T-helper 1 cell treated with Interleukin-12 subunit alpha and Interleukin-12 subunit beta and Interleukin-4 antibody, amounts not matched to agents 30 ng/mL and 1 ng/mL, for 36 hours (primary cell): ENCODE measurements at regions not wholly inside any gene's neighbourhood (a gene's known extent, or its start where the extent isn't known, plus 50 kb on each side); places are given as distances from the start of the nearest gene placed in this dataset.

Experiments used
- intact Hi-C: fragments of 100-400 bp; cut with micrococcal nuclease; formaldehyde crosslinking; loops from one replicate; pipeline ENCODE4 v1.15.1; 2024

DNA sequence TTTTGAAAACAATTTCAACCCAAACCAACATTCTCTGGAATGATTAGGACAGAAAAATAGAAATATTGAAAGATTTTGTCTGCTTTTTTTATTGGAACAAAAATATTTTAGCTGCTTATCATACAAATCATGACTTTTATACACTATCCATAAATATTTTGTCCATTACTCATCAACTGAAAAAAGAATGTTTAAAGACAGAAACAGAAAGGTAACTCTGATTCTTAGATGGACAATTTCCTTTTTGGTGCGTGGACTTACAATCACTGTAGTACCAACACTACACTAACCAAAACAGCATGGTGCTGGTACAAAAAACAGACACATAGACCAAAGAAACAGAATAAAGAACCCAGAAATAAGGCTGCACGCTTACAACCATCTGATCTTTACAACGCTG is 582.8 kb upstream of the CCDC54 start:
- intact Hi-C loops = no loop called here

DNA sequence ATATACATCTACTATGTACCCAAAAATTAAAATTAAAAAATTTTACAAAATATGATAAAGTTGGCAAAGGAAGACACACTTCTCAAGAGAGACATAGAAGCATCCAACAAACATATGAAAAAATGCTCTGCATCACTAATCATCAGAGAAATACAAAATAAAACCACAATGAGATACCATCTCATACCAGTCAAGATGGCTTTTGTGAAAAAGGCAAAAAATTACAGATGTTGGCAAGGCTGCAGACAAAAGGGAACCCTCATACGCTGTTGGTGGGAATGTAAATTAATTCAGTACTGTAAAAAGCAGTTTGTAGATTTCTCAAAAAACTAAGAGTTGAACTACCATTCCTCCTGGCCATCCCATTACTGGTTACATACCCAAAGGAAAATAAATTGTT is 581.7 kb upstream of the CCDC54 start:
- intact Hi-C loops = no loop called here

DNA sequence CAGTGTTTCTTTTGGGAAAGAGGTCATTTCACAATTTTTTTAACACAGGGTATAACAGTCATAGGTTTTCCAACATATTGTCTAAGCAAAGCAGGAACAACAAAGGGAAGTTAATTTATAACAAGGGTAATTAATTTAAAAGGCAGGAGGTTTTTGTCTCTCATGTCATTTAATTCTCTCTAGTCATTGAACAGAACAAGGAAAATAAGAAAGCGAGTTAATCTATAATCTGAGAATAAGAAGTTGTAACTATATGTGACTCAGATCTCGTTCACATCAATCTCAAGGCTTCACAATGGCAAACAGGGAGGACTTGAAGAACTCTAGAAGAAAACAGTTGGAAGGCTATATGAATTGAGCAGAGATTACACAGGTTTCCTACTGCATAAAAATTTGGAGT is 579.8 kb upstream of the CCDC54 start:
- intact Hi-C loops = no loop called here

DNA sequence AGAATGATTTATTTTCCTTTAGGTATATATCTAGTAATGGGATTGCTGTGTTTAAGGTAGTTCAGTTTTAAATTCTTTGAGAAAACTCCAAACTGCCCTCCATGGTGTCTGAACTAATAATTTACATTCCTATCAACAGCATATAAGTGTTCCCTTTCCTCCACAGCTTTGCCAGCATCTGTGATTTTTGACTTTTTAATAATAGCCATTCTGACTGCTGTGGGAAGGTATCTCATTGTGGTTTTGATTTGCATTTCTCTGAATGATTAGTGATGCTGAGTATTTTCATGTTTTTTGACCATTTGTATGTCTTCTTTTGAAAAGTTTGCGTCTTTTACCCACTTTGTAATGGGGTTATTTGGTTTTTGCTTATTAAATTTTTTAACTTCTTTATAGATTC is 571.6 kb upstream of the CCDC54 start:
- intact Hi-C loops = no loop called here

DNA sequence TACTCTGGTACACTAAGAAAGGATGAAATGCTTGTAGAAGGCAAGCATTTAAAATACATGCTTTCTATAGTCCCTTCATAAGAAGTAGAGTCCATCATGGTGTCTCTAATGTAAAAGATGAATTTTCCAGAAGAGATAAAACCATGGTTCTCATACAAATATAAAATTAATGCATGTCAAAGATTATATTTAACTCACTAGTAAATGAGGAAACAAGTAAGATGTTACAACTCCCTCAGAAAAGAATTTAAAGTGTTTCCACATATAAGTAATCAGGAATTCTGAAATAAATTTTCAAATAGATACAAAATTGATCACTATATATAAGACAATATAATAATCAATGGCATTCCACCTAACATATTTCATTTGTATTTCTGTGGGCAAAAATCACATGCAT is 570.3 kb upstream of the CCDC54 start:
- intact Hi-C loops = no loop called here

DNA sequence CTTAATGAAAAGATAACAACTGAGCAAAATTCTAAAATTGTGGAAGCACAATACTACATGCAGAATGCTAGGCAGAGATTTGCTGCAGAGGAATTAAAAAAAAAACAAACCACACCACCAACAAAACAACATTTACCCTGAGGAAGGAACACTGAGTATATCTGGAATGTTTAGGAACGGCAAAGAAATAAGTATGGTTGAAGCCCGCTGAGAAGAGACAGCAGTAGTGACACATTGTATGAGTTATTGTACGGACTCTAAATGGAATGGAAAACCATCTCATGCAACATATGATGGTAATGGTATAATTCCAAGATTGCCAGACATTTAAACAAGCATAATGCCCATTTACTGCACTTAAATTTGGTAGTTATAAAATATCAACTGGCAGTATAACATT is 568.2 kb upstream of the CCDC54 start:
- intact Hi-C loops = no loop called here

DNA sequence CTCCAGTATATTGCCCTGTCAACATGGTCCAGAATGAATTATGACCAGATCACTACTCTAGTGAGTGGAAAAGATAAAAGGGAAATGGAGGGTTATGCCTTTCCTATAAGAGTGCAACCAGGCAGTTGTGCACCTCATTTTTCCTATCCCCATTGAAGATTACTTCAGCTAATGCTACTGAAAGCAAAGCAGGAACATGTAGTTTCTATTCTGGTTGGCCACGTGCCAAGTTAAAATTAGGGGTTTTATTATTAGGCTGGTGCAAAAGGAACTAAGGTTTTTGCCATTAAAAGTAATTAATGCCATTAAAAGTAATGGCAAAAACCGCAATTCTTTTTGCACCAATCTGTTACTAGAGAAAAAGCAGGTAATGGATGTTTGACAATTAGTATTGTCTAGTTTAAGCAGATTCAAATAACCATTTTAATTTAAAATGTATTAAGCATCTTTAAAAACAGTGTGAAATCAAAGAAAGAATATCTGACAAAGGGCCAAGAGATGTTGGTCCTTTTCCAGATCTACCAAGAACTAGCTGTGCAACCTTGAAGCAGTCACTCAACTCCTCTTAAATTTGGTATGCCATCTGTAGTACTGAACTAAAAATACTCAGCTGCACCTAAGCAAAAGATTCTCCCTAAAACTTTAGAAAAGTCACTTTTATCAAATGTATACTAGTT is 567.5 kb upstream of the CCDC54 start:
- intact Hi-C loops = no loop called here

DNA sequence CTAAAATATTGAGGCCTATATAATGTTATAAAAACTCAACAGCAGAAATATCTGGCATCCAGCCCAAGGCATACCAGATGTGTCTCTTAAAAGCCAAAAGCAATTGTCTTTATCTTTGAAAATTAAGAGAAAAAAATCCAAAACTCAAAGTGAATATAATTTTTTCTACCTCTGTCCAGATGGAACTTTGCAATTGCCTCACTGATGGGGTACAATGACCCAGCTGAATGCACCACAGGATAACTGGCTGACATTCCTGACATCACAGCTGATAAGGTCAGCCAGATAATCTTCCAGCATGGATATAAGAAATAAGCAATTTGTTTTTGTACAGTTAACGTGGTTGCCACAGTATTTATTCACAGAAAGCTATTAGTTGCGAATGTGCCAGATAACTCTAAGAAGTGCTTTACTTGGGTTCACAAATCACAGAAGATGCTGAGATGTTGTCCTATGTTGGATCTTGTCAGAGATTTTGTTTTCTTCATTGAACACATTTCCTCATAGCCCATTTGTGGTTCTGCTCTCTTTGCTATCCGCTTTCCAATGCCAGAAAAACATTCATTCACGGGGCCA is 566.9 kb upstream of the CCDC54 start:
- intact Hi-C loops = no loop called here

DNA sequence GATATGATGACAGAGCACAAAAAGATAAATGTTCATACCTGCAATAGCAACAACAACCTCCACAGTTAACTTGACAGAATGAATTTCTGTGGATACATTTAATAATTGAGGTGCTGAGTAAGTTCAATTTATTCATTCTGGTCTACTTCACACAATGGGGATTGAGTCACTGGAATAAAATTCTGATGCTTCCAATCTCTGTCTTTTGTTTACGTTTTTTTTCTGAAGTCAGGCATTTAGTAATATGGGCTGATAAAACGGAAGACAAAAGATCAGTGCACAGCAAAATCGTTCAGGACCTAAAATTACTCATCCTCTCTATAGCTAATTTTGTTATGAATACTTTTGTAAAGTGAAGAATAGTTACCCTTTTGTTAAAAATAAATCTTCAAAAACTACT is 565.9 kb upstream of the CCDC54 start:
- intact Hi-C loops = no loop called here

DNA sequence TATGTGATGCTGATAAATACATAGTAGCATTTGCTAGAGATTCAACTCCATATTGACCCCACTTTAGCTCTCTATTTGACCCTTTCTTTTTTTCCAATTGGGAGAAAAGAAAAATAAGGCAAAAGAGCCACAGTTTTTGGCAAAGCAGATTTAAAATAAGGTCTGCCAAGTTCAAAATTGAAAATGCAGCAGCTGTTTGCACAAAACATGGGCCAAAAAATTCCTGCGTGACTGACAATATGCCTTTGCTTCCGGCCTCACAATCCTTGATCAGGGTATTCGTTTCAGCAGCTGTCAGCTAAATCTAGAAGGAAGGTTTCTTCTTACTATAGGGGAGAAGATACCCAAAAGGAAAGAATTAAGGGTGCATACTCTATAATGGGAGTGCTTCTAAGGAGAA is 563.5 kb upstream of the CCDC54 start:
- intact Hi-C loops = no loop called here

DNA sequence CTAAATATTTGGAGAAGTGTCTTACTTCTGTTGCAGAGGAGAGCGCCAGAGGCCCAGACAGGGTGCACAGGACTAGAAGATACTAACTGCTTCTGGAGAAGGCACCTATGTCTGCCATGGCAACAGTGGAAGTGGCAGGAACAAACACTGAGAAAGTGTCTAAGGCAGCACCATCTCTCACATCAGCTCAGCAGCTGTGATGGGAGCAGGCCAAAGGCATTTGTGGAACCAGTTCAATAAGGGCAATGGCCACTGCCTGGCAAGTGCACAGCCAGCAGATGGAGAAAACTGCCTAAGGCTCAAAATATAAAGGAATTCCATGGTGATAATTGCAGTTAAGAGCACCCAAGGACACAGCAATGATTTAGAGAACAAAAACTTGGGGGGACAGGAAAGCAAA is 563.0 kb upstream of the CCDC54 start:
- intact Hi-C loops = no loop called here

DNA sequence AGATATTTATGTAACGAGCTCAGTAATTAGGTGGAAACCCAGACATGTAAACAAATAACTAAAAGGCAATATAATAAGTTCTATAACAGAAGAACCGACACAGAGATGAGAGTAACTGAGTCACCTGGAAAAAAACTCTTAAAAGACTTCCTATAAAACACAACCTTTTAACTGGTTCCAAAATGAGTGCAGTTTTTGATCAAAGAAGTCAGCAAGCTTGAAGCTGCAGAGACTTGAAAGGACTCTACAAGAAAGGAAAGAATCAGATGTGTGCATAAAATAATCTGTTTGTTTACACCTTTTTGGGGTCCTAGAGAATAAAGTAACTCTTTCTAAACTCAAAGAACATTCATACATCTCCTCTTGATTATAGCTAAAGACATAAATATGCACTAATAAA is 560.4 kb upstream of the CCDC54 start:
- intact Hi-C loops = no loop called here

DNA sequence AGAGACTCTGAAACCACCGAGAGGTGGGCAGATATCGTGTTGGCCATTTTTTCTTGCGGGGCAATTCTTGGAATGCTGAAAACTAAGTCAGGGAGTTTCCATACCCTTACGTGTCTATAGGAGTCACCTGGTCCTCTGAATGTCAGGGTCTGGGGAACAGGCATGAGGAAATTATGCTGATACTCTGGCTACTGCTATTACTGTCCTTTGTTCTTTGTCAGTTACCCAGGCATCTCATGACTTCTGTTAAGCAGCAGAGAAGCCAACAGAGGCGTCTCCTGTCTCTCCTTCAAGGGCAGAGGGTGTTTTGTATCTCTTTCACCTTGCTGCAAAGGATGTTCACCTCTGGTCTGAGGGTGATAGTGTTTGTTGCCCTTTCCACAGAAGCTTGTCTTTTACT is 559.5 kb upstream of the CCDC54 start:
- intact Hi-C loops = no loop called here

DNA sequence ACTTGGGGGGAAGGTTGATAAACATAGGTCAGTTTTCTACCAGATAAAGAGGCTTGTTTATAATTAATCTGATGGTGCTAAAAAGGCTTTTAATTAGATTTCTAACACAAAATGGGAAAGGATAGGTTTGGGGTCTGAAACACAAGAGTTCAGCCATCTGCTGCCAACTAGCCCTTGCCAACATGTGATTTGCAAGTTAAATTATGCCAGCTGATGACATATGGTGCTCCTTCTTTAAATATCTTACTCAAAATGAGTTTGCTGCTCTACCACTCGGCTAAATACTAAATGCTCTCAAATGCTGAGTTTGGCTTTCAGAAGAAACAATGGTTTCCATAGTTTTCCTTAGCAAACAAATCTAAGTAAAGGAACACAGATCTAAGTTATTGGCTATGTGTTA is 557.8 kb upstream of the CCDC54 start:
- intact Hi-C loops = no loop called here

DNA sequence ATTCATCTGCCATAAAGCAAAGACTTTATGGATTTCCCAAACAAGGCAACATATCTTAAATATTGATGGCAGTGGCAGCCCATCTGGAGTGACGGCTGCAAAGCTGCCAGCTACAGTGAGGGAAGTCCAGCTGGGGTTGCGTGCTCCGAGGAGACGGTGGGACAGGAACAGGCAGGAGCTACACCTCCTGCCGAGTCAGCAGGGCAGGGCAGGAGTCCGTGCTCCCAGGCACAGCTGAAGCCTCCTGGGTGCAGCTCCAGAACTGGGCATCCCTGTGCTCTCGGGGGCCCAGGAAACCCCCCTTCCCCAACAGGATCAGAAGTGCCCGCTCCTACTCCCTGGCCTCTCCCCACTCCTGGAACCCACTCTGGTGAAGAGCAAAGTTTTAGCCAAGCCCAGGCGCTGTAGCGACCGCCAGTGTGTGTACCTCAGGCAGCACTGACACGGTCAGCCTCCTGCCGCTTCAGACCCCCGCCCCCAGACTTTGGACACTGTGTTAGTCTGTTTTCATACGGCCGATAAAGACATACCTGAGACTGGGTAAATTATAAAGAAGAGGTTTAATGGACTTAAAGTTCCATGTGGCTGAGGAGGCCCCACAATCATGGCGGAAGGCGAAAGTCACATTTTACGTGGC is 556.4 kb upstream of the CCDC54 start:
- intact Hi-C loops = no loop called here

DNA sequence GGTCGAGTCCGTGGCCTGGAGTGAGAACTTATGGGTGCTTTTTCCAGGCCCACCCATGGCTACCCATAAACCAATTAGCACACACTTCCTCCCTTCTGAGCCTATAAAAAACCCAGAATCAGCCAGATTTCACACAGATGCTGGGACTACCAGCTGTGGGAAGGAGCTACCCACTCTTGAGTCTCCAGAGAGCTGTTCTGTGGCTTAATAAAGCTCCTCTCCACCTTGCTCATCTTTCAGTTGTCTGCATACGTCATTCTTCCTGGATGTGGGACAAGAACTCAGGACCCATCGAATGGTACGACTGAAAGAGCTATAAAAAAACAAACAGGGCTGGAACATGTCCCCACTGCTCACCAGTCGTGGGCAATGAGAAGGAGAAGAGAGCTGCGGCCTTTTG is 555.4 kb upstream of the CCDC54 start:
- intact Hi-C loops = no loop called here

DNA sequence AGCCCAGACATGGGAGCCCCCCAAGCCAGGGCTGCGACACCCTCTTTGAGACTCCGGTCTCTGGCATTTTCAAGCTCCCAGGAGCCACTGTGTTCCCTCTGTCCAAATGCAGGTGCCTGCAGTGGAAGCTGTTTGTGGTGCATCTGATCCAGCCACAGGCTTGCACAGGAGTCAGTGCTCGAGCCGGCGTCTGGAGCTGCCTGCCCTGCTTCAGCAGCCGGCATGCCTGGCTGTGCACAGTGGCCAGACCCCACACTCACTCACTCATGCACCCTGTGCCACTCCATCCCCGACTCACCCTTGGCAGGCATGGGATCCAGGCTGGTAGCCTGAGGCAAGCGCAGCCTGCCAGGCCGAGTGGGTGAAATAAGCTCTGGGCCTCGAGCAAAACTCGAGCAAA is 555.0 kb upstream of the CCDC54 start:
- intact Hi-C loops = no loop called here

DNA sequence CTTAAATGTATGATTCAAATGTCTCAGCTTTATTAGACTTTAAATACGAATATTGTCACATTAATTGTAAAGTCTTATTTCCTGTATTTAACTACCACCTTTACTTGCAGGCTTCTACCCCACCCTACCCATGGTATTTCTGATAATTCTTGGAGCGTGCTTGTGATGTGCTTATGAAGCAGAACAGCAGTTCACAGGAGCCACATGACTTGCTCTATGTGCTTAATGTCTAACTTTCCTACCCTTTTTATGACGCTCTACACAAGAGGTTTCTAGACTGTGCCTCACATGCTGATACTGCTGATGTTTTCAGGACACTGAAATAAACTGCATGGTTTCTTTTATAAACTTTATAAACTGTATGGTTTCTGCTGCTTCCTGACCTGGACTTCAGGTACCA is 553.5 kb upstream of the CCDC54 start:
- intact Hi-C loops = loop anchor here (1.0 kb wide), 1 partner anchor 241 kb away; no protein-coding TSS in a partner anchor

DNA sequence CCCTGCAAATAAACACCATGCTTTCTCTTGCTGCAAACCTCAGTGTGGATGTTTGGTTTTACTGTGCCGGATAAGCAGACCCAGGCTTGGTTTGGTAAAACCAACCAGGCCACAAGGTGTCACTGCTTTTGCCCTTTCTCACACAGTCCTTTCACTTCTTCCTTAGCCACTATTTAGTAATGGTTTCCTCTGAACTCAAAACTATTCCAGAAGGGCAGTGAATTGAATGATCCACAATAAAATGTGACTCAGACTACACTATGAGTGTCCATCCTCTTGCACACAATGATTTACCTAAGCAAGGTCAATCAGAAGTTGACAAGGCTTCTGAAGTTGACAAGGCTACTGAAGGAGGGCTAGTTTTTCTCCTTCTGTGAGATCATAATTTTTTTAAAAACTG is 552.4 kb upstream of the CCDC54 start:
- intact Hi-C loops = loop anchor here (1.0 kb wide), 1 partner anchor 239 kb away; no protein-coding TSS in a partner anchor

DNA sequence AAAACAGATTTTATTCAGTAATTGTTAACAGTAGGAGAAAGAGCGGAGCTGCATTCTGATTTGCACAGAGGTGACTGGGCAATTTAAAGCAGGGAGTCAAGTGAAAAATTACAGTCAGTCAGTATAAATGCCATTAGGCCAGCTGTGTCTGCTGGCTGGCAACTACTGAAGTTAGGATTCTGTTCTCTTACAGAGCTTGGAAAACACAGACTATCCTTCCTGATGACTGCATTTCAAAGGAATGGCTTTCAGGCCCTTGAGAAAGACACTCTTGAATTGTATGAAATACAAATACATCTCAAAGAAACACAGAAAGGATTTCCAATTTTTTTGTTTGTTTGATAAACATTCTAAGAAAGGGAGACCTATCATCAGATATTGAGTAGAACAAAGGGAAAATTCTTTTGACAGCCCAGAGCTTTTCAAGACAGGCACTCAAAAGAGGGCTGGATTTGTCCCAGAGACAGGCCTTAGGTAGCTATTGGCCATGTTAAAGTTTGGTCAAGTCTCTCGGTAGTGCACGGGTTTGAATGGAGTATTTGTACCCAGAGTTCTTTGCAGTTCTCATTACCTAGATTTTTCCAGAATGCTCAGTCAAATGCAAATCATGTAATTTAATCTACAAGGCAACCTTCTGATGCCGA is 551.2 kb upstream of the CCDC54 start:
- intact Hi-C loops = no loop called here

DNA sequence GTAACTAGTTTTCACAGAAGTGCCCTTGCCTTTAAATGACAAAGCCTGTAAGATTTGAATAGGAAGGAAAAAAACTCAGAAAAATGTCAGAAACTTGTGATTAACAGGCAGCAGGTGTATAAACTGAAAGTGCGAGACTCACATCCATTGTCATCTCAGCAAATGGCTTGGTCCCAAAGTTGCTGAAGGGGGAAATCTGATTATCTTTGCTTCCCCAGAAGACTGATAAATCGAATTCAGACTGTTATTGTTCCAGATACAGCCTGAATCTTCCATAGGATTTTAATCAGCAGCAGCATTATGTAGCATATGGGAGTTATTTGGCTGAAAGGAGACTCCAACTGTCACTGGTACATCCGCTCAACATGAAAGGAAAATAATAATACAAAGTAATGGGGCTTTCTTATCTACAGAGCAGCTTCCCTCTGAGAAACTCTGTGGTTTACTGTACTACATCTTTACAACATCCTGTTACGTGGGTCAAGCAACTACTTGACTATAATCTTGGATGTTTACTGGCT is 550.4 kb upstream of the CCDC54 start:
- intact Hi-C loops = no loop called here

DNA sequence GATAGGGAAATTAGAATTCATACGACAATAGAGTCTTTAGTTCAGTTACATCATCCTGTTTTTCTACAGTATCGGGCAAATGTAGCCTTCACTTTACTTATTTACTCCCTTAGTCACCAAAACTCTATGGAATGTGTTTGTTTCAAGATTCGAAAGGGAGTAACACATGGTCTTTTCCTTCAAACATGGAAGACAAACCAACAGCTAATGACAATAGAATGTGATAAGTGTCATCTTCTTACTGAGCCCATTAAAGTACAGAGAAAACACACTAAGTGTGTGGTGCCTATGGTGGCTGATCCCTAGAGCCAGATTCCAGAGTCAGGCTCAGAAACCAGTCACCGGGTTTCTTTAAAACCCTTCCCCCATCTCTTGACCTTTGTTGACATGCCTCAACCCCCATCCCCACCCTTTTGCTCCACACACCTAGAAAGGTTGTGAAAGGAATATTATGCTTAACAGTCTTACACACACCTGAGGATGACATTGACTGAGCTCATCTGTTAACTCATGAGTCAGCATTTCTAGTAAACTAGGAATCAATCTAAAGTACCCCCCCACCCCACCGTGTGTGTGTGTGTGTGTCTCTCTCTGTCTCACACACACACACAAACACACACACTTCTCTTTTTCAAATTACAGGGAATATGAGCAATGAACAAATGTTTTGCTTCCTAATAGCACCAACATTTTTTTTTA is 549.6 kb upstream of the CCDC54 start:
- intact Hi-C loops = no loop called here
